Renal cortex interstitium (tissue), 11 donors: ENCODE measurements at regions not wholly inside any gene's neighbourhood (a gene's known extent, or its start where the extent isn't known, plus 50 kb on each side); places are given as distances from the start of the nearest gene placed in this dataset.
"Not testable (repeated sequence)": the region's sequence is repeated elsewhere in the genome, so short reads cannot be mapped to it uniquely, and the experiment has no call there.

Experiments used
- DNase-seq, 11 donors: peaks; one replicate each; pipeline ENCODE4 v3.0.0-alpha.2; 2013; ENCODE audit warnings: low read depth in 9 of 11, low spot score in 4 of 11; ENCODE audit errors: extremely low read depth in 1 of 11

- no peak for DNase-seq
These were observed 110.8 kb upstream of the SALL1 start for GRCh38 chr16:51261919-51262318.

GRCh38 chr16:51255349-51255972 lies 104.4 kb upstream of the SALL1 start:
- no peak for DNase-seq

- not testable (repeated sequence) for DNase-seq
These were observed 103.3 kb upstream of the SALL1 start for GRCh38 chr16:51254390-51254789.

- no peak for DNase-seq
These were observed 97.1 kb upstream of the SALL1 start for GRCh38 chr16:51248217-51248616.

- DNase-seq, result no peak
These were observed 94.6 kb upstream of the SALL1 start for GRCh38 chr16:51245658-51245995.

GRCh38 chr16:51244887-51245657 lies 94.0 kb upstream of the SALL1 start:
- peak in 6 of 11 donors; percentile 38 to 72 (median 57) for DNase-seq

GRCh38 chr16:51243936-51244436 lies 92.9 kb upstream of the SALL1 start:
- DNase-seq, result no peak

GRCh38 chr16:51242296-51242994 lies 91.4 kb upstream of the SALL1 start:
- DNase-seq, result peak in 2 of 11 donors; percentile 52 to 55

GRCh38 chr16:51239196-51239595 lies 88.1 kb upstream of the SALL1 start:
- no peak for DNase-seq

GRCh38 chr16:51237861-51238378 lies 86.8 kb upstream of the SALL1 start:
- DNase-seq, result no peak

- no peak for DNase-seq
These were observed 86.1 kb upstream of the SALL1 start for GRCh38 chr16:51237207-51237606.

- DNase-seq, result no peak
These were observed 85.5 kb upstream of the SALL1 start for GRCh38 chr16:51236583-51236982.

- no peak for DNase-seq
These were observed 80.6 kb upstream of the SALL1 start for GRCh38 chr16:51231702-51232101.

- DNase-seq, result not testable (repeated sequence)
These were observed 79.0 kb upstream of the SALL1 start for GRCh38 chr16:51230035-51230434.

- DNase-seq, result no peak
These were observed 77.1 kb upstream of the SALL1 start for GRCh38 chr16:51228097-51228659.

GRCh38 chr16:51225878-51226277 lies 74.8 kb upstream of the SALL1 start:
- DNase-seq, result no peak

- DNase-seq, result no peak
These were observed 73.2 kb upstream of the SALL1 start for GRCh38 chr16:51224317-51224716.

- DNase-seq, result no peak
These were observed 70.9 kb upstream of the SALL1 start for GRCh38 chr16:51222016-51222415.

- no peak for DNase-seq
These were observed 60.1 kb upstream of the SALL1 start for GRCh38 chr16:51211148-51211547.

GRCh38 chr16:51210087-51210486 lies 59.0 kb upstream of the SALL1 start:
- DNase-seq, result no peak
